HCEC 1CT (cell line): ENCODE measurements at regions not wholly inside any gene's neighbourhood (a gene's known extent, or its start where the extent isn't known, plus 50 kb on each side); places are given as distances from the start of the nearest gene placed in this dataset.
"Not testable (repeated sequence)": the region's sequence is repeated elsewhere in the genome, so short reads cannot be mapped to it uniquely, and the experiment has no call there.

ENCODE experiments used
- DNase-seq: peaks from one replicate; pipeline ENCODE4 v3.0.0-alpha.2; 2017

DNA sequence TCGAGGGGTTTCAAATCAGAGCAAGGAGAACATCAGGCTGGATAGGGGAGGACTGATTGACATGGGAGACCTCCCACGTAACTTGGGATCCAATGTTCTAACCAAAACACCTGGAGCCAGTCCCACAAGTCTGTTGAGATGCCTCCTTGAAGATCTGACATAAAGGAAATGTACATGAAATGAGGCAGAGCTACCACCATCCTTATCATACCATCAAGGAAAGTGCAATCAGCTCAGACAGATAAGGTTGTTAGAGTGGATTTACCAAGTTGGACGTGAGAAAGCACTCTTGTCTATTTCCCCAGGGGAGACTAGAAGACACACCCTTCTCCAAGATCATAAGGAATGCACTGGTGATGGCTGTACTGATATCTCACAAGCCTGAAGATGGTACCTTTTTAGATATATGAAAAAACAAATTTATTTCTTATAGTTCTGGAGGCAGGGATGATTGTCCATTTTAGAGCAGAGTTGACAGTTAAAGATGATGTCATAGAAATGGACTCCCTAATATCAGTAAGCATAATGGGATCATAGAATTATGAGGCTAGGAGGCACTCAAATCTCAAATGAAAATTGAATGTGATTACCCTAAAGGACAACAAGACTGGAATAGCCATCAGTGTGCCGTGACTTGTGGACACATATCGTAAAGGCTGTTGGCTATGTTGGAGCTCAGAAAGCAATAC, 129.1 kb upstream of the RAB4A start:
- DNase-seq, result no peak

GRCh38 chr1:229142471-229142870, 128.4 kb upstream of the RAB4A start:
- no peak for DNase-seq

GRCh38 chr1:229146647-229147046, 124.3 kb upstream of the RAB4A start:
- DNase-seq, result no peak

GRCh38 chr1:229147072-229147471, 123.8 kb upstream of the RAB4A start:
- DNase-seq, result no peak

- DNase-seq, result no peak
Observed at GRCh38 chr1:229148041-229148671, 122.8 kb upstream of the RAB4A start.

- no peak for DNase-seq
Observed at GRCh38 chr1:229148743-229149142, 122.2 kb upstream of the RAB4A start.

DNA sequence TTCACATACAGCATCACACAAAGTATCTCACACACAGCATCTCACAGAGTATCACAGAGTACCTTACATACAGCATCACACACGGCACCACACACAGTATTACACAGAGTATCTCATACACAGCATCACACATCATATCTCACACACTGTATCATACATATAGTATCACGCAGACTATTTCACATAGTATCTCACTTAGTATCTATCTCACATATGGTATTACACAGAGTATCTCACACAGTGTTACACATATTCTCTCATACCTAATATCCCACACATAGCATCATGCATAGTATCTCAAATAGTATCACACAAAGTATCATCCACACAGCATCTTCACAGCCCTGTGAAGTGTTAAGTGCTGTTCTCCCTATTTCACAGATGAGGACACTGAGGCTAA, 121.5 kb upstream of the RAB4A start:
- no peak for DNase-seq

- no peak for DNase-seq
Observed at GRCh38 chr1:229150518-229150917, 120.4 kb upstream of the RAB4A start.

GRCh38 chr1:229151412-229151811, 119.5 kb upstream of the RAB4A start:
- not testable (repeated sequence) for DNase-seq

DNA sequence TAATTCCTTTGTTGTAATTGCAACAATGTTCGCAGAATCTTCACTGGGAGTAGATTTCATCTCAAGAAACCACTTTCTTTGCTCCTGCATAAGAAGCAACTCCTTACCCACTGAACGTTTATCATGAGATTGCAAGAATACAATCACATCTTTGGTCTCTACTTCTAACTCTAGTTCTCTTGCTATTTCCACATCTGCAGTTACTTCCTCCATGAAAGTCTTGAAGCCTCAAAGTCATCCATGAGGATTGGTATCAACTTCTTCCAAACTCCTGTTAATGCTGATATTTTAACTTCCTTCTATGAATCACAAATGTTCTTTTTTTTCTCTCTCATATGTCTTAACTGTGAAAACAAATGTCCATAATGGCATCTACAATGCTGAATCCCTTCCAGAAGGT, 118.6 kb upstream of the RAB4A start:
- no peak for DNase-seq

GRCh38 chr1:229153955-229154548, 116.9 kb upstream of the RAB4A start:
- DNase-seq, result no peak

GRCh38 chr1:229154811-229155210, 116.1 kb upstream of the RAB4A start:
- no peak for DNase-seq

- DNase-seq, result no peak
Observed at GRCh38 chr1:229155472-229155871, 115.4 kb upstream of the RAB4A start.

DNA sequence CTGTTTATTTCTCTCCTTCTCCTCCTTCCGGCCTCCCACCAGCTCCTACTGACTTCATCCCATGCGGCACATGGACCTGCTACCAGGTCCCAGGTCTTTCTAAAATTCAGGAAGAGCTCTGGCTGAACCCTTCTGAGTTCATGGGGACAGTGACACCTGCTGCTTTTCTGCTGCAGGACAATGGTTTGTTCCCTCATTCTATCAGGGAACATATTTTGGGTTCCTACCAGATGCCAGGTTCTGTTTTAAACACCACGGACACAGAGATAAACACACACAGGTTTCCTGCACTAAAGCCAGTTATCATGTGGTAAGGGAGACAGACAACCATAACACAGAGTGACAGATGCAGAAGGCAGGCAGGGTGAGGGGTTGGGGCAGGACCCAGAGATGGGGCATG, 114.0 kb upstream of the RAB4A start:
- no peak for DNase-seq

- DNase-seq, result no peak
Observed at GRCh38 chr1:229157480-229157879, 113.4 kb upstream of the RAB4A start.

DNA sequence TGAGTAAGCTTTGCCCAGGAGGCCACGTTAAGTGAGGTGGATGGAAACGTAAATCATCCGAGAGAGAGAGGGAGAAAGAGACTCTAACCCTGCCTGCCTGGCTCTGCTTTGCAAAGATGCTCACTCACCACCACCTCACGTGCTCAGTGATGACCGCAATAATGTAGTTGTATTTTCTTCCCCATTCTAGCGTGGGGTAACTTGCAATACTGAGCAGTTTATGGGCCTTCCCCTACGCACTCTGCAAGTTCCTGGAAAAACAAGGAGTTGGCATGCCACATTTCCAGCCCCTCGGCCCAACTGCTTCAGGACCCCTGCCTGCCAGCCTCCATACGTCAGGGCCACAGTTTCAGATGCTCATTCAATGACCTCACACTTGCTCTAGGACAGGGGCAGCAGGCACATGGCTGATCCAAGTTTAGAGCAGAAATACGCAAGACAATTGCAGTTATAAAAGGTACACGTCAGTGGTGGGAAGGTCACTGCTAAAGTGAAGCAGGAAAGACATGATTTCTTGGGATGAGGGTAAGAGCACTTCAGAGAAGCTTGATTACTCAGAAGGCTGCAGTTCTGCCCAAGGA, 112.5 kb upstream of the RAB4A start:
- no peak for DNase-seq

DNA sequence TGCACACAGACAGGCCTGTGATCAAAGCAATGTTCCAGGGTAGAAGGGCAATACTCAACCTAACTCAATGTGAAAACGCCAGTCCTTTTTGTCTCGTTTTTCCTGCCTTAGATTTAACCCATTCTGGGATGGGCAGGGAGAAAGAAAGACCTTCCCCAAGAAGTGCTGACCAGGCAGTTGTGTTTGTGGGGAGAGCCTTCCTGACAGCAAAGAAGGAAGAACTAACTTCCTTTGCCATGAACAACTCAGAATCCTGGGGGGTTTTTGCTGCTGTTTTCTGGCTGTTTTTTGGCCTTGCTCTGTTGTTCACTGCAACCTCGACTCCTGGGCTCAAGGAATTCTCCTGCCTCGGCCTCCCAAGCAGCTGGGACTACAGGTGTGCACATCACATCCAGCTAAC, 112.0 kb upstream of the RAB4A start:
- DNase-seq, result no peak

GRCh38 chr1:229159668-229160544, 111.0 kb upstream of the RAB4A start:
- no peak for DNase-seq

DNA sequence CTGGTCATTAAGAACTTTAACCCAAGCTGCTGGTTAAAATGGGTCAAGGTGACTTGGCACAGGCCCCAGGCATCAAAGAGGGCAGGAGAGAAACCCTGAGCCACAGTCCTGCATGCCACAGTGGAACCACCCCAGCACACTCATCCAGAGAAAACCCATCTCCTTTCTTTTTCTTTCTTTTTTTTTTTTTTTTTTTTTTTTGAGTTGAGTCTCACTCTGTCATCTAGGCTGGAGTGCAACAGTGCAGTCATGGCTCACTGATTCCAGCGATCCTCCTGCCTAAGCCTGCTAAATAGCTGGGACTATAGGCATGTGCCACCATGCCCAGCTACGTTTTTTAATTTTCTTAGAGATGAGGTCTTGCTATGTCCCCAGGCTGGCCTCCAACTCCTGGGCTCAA, 109.2 kb upstream of the RAB4A start:
- DNase-seq, result no peak

GRCh38 chr1:229162825-229163515, 107.9 kb upstream of the RAB4A start:
- no peak for DNase-seq

DNA sequence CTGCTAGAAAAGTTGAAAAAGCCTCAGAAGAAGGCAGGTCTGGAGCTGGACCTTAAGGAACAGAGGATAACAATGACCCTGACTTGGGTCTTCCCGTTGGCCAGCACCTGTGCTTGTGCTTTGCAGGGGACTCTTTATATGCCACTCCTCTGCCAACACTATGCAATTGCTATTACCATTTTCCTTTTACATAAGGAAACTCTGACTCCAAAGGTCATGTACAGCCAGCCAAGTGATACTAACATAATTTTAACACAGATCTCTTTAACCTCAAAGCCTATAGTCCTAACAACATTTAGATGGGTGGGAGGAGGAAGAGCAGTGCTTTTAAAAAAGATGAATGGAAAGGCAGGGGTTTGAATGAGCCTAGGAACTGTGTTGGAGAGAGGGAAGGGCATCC, 106.6 kb upstream of the RAB4A start:
- no peak for DNase-seq
